HepG2 (cell line): ENCODE measurements at regions not wholly inside any gene's neighbourhood (a gene's known extent, or its start where the extent isn't known, plus 50 kb on each side); places are given as distances from the start of the nearest gene placed in this dataset.

Experiments
- ATAC-seq: fragments of 200-7000 bp; cut with Tn5 transposase; 3 replicates; pipeline ENCODE4 v1.9.1; 2020; ENCODE audit warnings: mild to moderate bottlenecking, moderate library complexity
- BruUV-seq: library from RNA; stranded (reverse); fragments of 400-500 nt; replicated peaks from 2 replicates; lab custom pipeline; 2021; lab: Mats Ljungman, UMichigan
- CTCF ChIA-PET: fragments of 300-600 bp; formaldehyde crosslinking; extraction: SDS; loops from one replicate; lab custom pipeline; 2021; ENCODE audit warnings: low total read pairs, inconsistent platforms, low intra/inter-chr PET ratio; lab: Yijun Ruan, JAX
- POLR2A ChIA-PET: fragments of 350-600 bp; sonication (Branson Sonifier 250); formaldehyde crosslinking; loops from one replicate; lab custom pipeline; 2020; ENCODE audit warnings: antibody characterized with exemption, inconsistent platforms; lab: Yijun Ruan, JAX
- DNase-seq: peaks from one replicate; pipeline ENCODE4 v3.0.0-alpha.2; 2015; ENCODE audit warnings: low spot score
- FAIRE-seq: peaks from 3 replicates; lab custom pipeline; 2011; peaks lifted over from hg19 to GRCh38; lab: Jason Lieb, UNC
- H2AFZ ChIP-seq: one replicate; pipeline ENCODE4 v1.6.1; 2011; ENCODE audit warnings: low read length, inconsistent platforms
- H3K27ac ChIP-seq: fragments of 300-600 bp; 3 replicates; pipeline ENCODE4 v1.8.0; 2011; ENCODE audit warnings: mixed run types, mild to moderate bottlenecking, mixed read lengths, low read length, inconsistent platforms; ENCODE audit not compliant: insufficient read depth; ENCODE audit errors: extremely low read length
- H3K27me3 ChIP-seq, 2 experiments: fragments of 200-600 bp in 1 of 2; 2 replicates in 1 of 2; 3 replicates in 1 of 2; pipeline versions ENCODE4 v1.6.0 to v1.8.0; 2011; ENCODE audit warnings: low read length in 2 of 2, mild to moderate bottlenecking in 2 of 2, moderate library complexity in 2 of 2, inconsistent platforms in 1 of 2; ENCODE audit not compliant: insufficient read depth in 2 of 2, control insufficient read depth in 1 of 2
- H3K36me3 ChIP-seq, 2 experiments: fragments of 200-600 bp in 1 of 2; replicated peaks in 1 of 2; 2 replicates in 1 of 2; 3 replicates in 1 of 2; pipeline versions ENCODE4 v1.5.1 to v1.8.0; 2011; ENCODE audit warnings: low read length in 2 of 2, inconsistent platforms in 1 of 2; ENCODE audit not compliant: insufficient read depth in 2 of 2, control insufficient read depth in 1 of 2
- H3K4me1 ChIP-seq: 2 replicates; pipeline ENCODE4 v1.5.1; 2012; ENCODE audit warnings: low read length, inconsistent platforms; ENCODE audit not compliant: insufficient read depth
- H3K4me2 ChIP-seq: 2 replicates; pipeline ENCODE4 v1.6.0; 2011; ENCODE audit warnings: low read depth, low read length, inconsistent platforms
- H3K4me3 ChIP-seq, 3 experiments: fragments of 200-600 bp in 1 of 3; sonication (generic), shearing (Covaris generic) in 1 of 3; replicated peaks in 1 of 3; 2 replicates each; pipeline ENCODE4 v1.5.1; 2011 to 2016; ENCODE audit warnings: low read length in 3 of 3, inconsistent platforms in 2 of 3, low read depth in 2 of 3, mild to moderate bottlenecking in 2 of 3, control low read depth in 1 of 3, mixed read lengths in 1 of 3; ENCODE audit not compliant: insufficient read depth in 1 of 3
- H3K79me2 ChIP-seq: one replicate; pipeline ENCODE4 v1.6.1; 2011; ENCODE audit warnings: low read length, inconsistent platforms; ENCODE audit not compliant: insufficient read depth
- H3K9ac ChIP-seq: 2 replicates; pipeline ENCODE4 v1.6.0; 2011; ENCODE audit warnings: mild to moderate bottlenecking, low read depth, low read length, inconsistent platforms; ENCODE audit not compliant: insufficient read depth
- H3K9me3 ChIP-seq: 2 replicates; pipeline ENCODE4 v1.5.1; 2012; ENCODE audit warnings: mild to moderate bottlenecking, low read length
- H4K20me1 ChIP-seq: 2 replicates; pipeline ENCODE4 v1.6.0; 2011; ENCODE audit warnings: inconsistent platforms, mild to moderate bottlenecking, low read length, moderate library complexity; ENCODE audit not compliant: insufficient read depth
- HDAC6 ChIP-seq: fragments of 200-600 bp; sonication (generic); IDR thresholded peaks from 2 replicates; pipeline ENCODE4 v1.7.0; 2017; ENCODE audit warnings: mild to moderate bottlenecking, antibody characterized with exemption, low read length, low read depth
- ISL2 ChIP-seq: sonication (generic); formaldehyde crosslinking; IDR thresholded peaks from 2 replicates; pipeline ENCODE4 v1.5.0; 2020; ENCODE audit warnings: missing genetic modification reagents
- MZF1 ChIP-seq: sonication (generic); formaldehyde crosslinking; IDR thresholded peaks from 2 replicates; pipeline ENCODE4 v1.8.1; 2023; ENCODE audit warnings: mild to moderate bottlenecking, missing genetic modification reagents, borderline replicate concordance
- SIN3B ChIP-seq: fragments of 150-350 bp; IDR thresholded peaks from 2 replicates; pipeline ENCODE4 v1.6.1; 2014; ENCODE audit warnings: low read length
- SRF ChIP-seq: IDR thresholded peaks from 2 replicates; pipeline ENCODE4 v1.6.1; 2011; ENCODE audit warnings: mild to moderate bottlenecking, low read depth, low read length, moderate library complexity
- TARDBP ChIP-seq: sonication (generic); formaldehyde crosslinking; IDR thresholded peaks from 2 replicates; pipeline ENCODE4 v1.8.0; 2022; ENCODE audit warnings: mild to moderate bottlenecking, missing genetic modification reagents
- ZBTB42 ChIP-seq: sonication (generic); formaldehyde crosslinking; IDR thresholded peaks from 2 replicates; pipeline ENCODE4 v1.5.0; 2020; ENCODE audit warnings: mild to moderate bottlenecking, missing genetic modification reagents
- ZNF235 ChIP-seq: sonication (generic); formaldehyde crosslinking; IDR thresholded peaks from 2 replicates; pipeline ENCODE4 v1.8.1; 2023; ENCODE audit warnings: mild to moderate bottlenecking, missing genetic modification reagents, borderline replicate concordance
- ZNF589 ChIP-seq: sonication (generic); formaldehyde crosslinking; conservative IDR thresholded peaks from 2 replicates; pipeline ENCODE4 v1.8.0; 2022; ENCODE audit warnings: mild to moderate bottlenecking, moderate library complexity, missing genetic modification reagents
- WGBS: methylation state at CpG from one replicate; pipeline ENCODE4 v1.1.6; 2017; ENCODE audit warnings: low lambda C conversion rate; 5-methylcytosine and 5-hydroxymethylcytosine counted together
- in situ Hi-C: cut with HindIII; loops from 2 replicates; pipeline ENCODE4 v1.10.0; 2017; ENCODE audit warnings: low pct_unique_long_range_greater_than_20kb; ENCODE audit not compliant: extremely low pct_ligation_motif_present
- intact Hi-C: fragments of 100-400 bp; cut with micrococcal nuclease; formaldehyde crosslinking; loops from one replicate; pipeline ENCODE4 v1.10.0; 2022; ENCODE audit not compliant: unreplicated experiment
- TF ChIP-seq, protein P1 (sequence below): sonication (generic); formaldehyde crosslinking; IDR thresholded peaks from 2 replicates; pipeline ENCODE4 v1.8.0; 2022; ENCODE audit warnings: missing genetic modification reagents, mild to moderate bottlenecking, borderline replicate concordance
- TF ChIP-seq, protein P2 (sequence below): sonication (generic); formaldehyde crosslinking; IDR thresholded peaks from 2 replicates; pipeline ENCODE4 v1.5.0; 2020; ENCODE audit warnings: mild to moderate bottlenecking, missing genetic modification reagents, borderline replicate concordance
- TF ChIP-seq, protein P3 (sequence below): sonication (generic); formaldehyde crosslinking; IDR thresholded peaks from 2 replicates; pipeline ENCODE4 v1.4.0; 2020; ENCODE audit warnings: mild to moderate bottlenecking, missing genetic modification reagents
- TF ChIP-seq, protein P4 (sequence below): IDR thresholded peaks from 2 replicates; pipeline ENCODE4 v1.6.1; 2016
- TF ChIP-seq, protein P5 (sequence below): IDR thresholded peaks from 2 replicates; pipeline ENCODE4 v1.6.1; 2012; ENCODE audit warnings: low read depth, low read length, improper control_type of control experiment
- TF ChIP-seq, protein P6 (sequence below): sonication (generic); formaldehyde crosslinking; IDR thresholded peaks from 2 replicates; pipeline ENCODE4 v1.5.0; 2020; ENCODE audit warnings: missing genetic modification reagents, mild to moderate bottlenecking, borderline replicate concordance

DNA sequence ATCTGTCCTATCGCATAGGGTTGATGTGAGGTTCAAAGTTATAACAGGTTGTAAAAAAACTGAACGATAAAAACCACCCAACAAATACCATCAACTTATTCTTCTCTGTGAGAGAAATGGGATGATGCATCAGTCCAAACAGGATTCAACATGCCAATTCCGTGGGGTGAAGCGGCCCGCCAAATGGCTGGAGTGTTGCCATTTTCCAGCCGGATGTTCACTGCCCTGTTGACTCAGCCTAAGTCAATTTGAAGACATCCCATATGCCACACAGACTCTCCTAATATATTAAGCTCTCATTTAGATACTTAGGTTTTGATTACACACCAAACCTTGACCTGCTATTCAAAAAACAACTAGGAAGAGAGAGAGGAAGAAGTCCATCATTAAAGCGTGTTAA lies 311.1 kb downstream of the VPS13C start:
- ChIA-PET CTCF (no interaction called here), POLR2A (no interaction called here)
- FAIRE-seq (no peak), DNase-seq (no peak), ATAC-seq (no peak)
- H3K27ac ChIP-seq: no peak overlapping the region
- no peak overlapping the region for H3K4me3 ChIP-seq
- H3K4me2 ChIP-seq: no peak overlapping the region
- intact Hi-C loops: no loop called here
- no peaks in the 10 kb centered on the region for H3K4me1 ChIP-seq
- in situ Hi-C loops: no loop called here
- H4K20me1 ChIP-seq: no peaks in the 10 kb centered on the region
- no peak overlapping the region for H3K9ac ChIP-seq
- H3K27me3 ChIP-seq: peaks cover 0 to 6% of the 10 kb centered on the region in 2 experiments; a peak in 3 of 5 replicates
- 28% methylated on average over 7 of the region's 7 CpGs for WGBS
- H3K79me2 ChIP-seq: no peaks in the 10 kb centered on the region
- no TSS peak for BruUV-seq
- H3K9me3 ChIP-seq: no peaks in the 10 kb centered on the region
- no peak overlapping the region for H2AFZ ChIP-seq
- H3K36me3 ChIP-seq: no peaks in the 10 kb centered on the region
- TF ChIP-seq, protein P1, sequence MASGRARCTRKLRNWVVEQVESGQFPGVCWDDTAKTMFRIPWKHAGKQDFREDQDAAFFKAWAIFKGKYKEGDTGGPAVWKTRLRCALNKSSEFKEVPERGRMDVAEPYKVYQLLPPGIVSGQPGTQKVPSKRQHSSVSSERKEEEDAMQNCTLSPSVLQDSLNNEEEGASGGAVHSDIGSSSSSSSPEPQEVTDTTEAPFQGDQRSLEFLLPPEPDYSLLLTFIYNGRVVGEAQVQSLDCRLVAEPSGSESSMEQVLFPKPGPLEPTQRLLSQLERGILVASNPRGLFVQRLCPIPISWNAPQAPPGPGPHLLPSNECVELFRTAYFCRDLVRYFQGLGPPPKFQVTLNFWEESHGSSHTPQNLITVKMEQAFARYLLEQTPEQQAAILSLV (CRISPR knock-in tag): no peak
- TF ChIP-seq, protein P2, sequence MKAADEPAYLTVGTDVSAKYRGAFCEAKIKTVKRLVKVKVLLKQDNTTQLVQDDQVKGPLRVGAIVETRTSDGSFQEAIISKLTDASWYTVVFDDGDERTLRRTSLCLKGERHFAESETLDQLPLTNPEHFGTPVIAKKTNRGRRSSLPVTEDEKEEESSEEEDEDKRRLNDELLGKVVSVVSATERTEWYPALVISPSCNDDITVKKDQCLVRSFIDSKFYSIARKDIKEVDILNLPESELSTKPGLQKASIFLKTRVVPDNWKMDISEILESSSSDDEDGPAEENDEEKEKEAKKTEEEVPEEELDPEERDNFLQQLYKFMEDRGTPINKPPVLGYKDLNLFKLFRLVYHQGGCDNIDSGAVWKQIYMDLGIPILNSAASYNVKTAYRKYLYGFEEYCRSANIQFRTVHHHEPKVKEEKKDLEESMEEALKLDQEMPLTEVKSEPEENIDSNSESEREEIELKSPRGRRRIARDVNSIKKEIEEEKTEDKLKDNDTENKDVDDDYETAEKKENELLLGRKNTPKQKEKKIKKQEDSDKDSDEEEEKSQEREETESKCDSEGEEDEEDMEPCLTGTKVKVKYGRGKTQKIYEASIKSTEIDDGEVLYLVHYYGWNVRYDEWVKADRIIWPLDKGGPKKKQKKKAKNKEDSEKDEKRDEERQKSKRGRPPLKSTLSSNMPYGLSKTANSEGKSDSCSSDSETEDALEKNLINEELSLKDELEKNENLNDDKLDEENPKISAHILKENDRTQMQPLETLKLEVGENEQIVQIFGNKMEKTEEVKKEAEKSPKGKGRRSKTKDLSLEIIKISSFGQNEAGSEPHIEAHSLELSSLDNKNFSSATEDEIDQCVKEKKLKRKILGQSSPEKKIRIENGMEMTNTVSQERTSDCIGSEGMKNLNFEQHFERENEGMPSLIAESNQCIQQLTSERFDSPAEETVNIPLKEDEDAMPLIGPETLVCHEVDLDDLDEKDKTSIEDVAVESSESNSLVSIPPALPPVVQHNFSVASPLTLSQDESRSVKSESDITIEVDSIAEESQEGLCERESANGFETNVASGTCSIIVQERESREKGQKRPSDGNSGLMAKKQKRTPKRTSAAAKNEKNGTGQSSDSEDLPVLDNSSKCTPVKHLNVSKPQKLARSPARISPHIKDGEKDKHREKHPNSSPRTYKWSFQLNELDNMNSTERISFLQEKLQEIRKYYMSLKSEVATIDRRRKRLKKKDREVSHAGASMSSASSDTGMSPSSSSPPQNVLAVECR (CRISPR knock-in tag): no peak
- TF ChIP-seq HDAC6: no peak
- TF ChIP-seq SIN3B: no peak
- no peak for TF ChIP-seq ZBTB42 (CRISPR knock-in tag)
- no peak for TF ChIP-seq ZNF589
- TF ChIP-seq ISL2 (CRISPR knock-in tag): no peak
- no peak for TF ChIP-seq MZF1 (CRISPR knock-in tag)
- TF ChIP-seq, protein P3, sequence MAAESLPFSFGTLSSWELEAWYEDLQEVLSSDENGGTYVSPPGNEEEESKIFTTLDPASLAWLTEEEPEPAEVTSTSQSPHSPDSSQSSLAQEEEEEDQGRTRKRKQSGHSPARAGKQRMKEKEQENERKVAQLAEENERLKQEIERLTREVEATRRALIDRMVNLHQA (CRISPR knock-in tag): no peak
- TF ChIP-seq, protein P4, sequence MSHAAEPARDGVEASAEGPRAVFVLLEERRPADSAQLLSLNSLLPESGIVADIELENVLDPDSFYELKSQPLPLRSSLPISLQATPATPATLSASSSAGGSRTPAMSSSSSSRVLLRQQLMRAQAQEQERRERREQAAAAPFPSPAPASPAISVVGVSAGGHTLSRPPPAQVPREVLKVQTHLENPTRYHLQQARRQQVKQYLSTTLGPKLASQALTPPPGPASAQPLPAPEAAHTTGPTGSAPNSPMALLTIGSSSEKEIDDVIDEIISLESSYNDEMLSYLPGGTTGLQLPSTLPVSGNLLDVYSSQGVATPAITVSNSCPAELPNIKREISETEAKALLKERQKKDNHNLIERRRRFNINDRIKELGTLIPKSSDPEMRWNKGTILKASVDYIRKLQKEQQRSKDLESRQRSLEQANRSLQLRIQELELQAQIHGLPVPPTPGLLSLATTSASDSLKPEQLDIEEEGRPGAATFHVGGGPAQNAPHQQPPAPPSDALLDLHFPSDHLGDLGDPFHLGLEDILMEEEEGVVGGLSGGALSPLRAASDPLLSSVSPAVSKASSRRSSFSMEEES (CRISPR knock-in tag): no peak
- TF ChIP-seq, protein P5, sequence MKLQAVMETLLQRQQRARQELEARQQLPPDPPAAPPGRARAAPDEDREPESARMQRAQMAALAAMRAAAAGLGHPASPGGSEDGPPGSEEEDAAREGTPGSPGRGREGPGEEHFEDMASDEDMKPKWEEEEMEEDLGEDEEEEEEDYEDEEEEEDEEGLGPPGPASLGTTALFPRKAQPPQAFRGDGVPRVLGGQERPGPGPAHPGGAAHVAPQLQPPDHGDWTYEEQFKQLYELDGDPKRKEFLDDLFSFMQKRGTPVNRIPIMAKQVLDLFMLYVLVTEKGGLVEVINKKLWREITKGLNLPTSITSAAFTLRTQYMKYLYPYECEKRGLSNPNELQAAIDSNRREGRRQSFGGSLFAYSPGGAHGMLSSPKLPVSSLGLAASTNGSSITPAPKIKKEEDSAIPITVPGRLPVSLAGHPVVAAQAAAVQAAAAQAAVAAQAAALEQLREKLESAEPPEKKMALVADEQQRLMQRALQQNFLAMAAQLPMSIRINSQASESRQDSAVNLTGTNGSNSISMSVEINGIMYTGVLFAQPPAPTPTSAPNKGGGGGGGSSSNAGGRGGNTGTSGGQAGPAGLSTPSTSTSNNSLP: no peak
- TF ChIP-seq, protein P6, sequence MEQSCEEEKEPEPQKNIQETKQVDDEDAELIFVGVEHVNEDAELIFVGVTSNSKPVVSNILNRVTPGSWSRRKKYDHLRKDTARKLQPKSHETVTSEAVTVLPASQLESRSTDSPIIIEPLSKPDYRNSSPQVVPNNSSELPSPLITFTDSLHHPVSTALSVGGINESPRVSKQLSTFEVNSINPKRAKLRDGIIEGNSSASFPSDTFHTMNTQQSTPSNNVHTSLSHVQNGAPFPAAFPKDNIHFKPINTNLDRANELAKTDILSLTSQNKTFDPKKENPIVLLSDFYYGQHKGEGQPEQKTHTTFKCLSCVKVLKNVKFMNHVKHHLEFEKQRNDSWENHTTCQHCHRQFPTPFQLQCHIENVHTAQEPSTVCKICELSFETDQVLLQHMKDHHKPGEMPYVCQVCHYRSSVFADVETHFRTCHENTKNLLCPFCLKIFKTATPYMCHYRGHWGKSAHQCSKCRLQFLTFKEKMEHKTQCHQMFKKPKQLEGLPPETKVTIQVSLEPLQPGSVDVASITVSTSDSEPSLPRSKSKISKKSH (CRISPR knock-in tag): no peak
- no peak for TF ChIP-seq SRF
- TF ChIP-seq TARDBP (CRISPR knock-in tag): no peak
- no peak for TF ChIP-seq ZNF235 (CRISPR knock-in tag)
